Astrocyte (in vitro differentiated cells and primary cell): ENCODE measurements at regions not wholly inside any gene's neighbourhood (a gene's known extent, or its start where the extent isn't known, plus 50 kb on each side); places are given as distances from the start of the nearest gene placed in this dataset.

Experiments used
- CTCF ChIP-seq: IDR thresholded peaks from 2 replicates; pipeline ENCODE4 v1.5.1; 2011; ENCODE audit warnings: low read depth, mild to moderate bottlenecking, inconsistent platforms, low read length, moderate library complexity; ENCODE audit not compliant: insufficient read depth
- EZH2 ChIP-seq: IDR thresholded peaks from 2 replicates; pipeline ENCODE4 v1.6.1; 2012; ENCODE audit warnings: mild to moderate bottlenecking, low read length, inconsistent platforms; ENCODE audit not compliant: insufficient read depth

- TF ChIP-seq CTCF, result no peak
- TF ChIP-seq EZH2, result no peak
Observed at GRCh38 chr3:18992709-18993108, 155.6 kb upstream of the KCNH8 start.
